Osteocyte (in vitro differentiated cells): ENCODE measurements at regions not wholly inside any gene's neighbourhood (a gene's known extent, or its start where the extent isn't known, plus 50 kb on each side); places are given as distances from the start of the nearest gene placed in this dataset.

ENCODE experiments used
- DNase-seq: peaks from one replicate; pipeline ENCODE4 v3.0.0; 2021; ENCODE audit warnings: mixed read lengths; ENCODE audit not compliant: unreplicated experiment; ENCODE audit errors: extremely low spot score
- H3K27ac Mint-ChIP-seq: one replicate; pipeline ENCODE4 v1.8.0; 2021; ENCODE audit warnings: mild to moderate bottlenecking, mixed read lengths; ENCODE audit not compliant: unreplicated experiment
- H3K27me3 Mint-ChIP-seq: one replicate; pipeline ENCODE4 v1.8.0; 2021; ENCODE audit warnings: mixed read lengths; ENCODE audit not compliant: unreplicated experiment
- H3K36me3 Mint-ChIP-seq: one replicate; pipeline ENCODE4 v1.8.0; 2021; ENCODE audit warnings: mixed read lengths; ENCODE audit not compliant: unreplicated experiment
- H3K4me1 Mint-ChIP-seq: one replicate; pipeline ENCODE4 v1.8.0; 2021; ENCODE audit warnings: mixed read lengths; ENCODE audit not compliant: unreplicated experiment
- H3K4me3 Mint-ChIP-seq: one replicate; pipeline ENCODE4 v1.8.0; 2021; ENCODE audit warnings: mild to moderate bottlenecking, moderate library complexity, mixed read lengths; ENCODE audit not compliant: unreplicated experiment
- H3K9me3 Mint-ChIP-seq: one replicate; pipeline ENCODE4 v1.8.0; 2021; ENCODE audit warnings: mixed read lengths; ENCODE audit not compliant: unreplicated experiment
- CTCF ChIP-seq: fragments of 200-600 bp; sonication (generic); IDR thresholded peaks from 2 replicates; pipeline ENCODE4 v1.5.0; 2021; ENCODE audit warnings: antibody characterized with exemption, mild to moderate bottlenecking, moderate library complexity

GRCh38 chr5:88144219-88145001 is 124.2 kb downstream of the TMEM161B start:
- Mint-ChIP-seq H3K4me1 (no peaks in the 10 kb centered on the region), H3K36me3 (no peaks in the 10 kb centered on the region), H3K27ac (no peak overlapping the region), H3K27me3 (peaks cover 32% of the 10 kb centered on the region), H3K4me3 (no peak overlapping the region), H3K9me3 (no peaks in the 10 kb centered on the region)
- TF ChIP-seq CTCF: no peak
- no peak for DNase-seq

- Mint-ChIP-seq H3K36me3 (no peaks in the 10 kb centered on the region), H3K4me3 (no peak overlapping the region), H3K27ac (no peak overlapping the region), H3K4me1 (no peaks in the 10 kb centered on the region), H3K9me3 (no peaks in the 10 kb centered on the region), H3K27me3 (peaks cover 34% of the 10 kb centered on the region)
- no peak for DNase-seq
- TF ChIP-seq CTCF: no peak
Observed at GRCh38 chr5:88143693-88144218, 124.9 kb downstream of the TMEM161B start.

GRCh38 chr5:88142886-88143692 is 125.6 kb downstream of the TMEM161B start:
- no peak for TF ChIP-seq CTCF
- Mint-ChIP-seq H3K27me3 (peaks cover 33% of the 10 kb centered on the region), H3K4me3 (no peak overlapping the region), H3K4me1 (no peaks in the 10 kb centered on the region), H3K9me3 (no peaks in the 10 kb centered on the region), H3K36me3 (no peaks in the 10 kb centered on the region), H3K27ac (no peak overlapping the region)
- no peak for DNase-seq

- Mint-ChIP-seq H3K27me3 (peaks cover 30% of the 10 kb centered on the region), H3K9me3 (no peaks in the 10 kb centered on the region), H3K4me1 (no peaks in the 10 kb centered on the region), H3K27ac (no peak overlapping the region), H3K36me3 (no peaks in the 10 kb centered on the region), H3K4me3 (no peak overlapping the region)
- no peak for TF ChIP-seq CTCF
- DNase-seq: no peak
Observed at GRCh38 chr5:88142636-88142885, 126.1 kb downstream of the TMEM161B start.
